H9 (cell line): ENCODE measurements at regions not wholly inside any gene's neighbourhood (a gene's known extent, or its start where the extent isn't known, plus 50 kb on each side); places are given as distances from the start of the nearest gene placed in this dataset.
A peak's percentile ranks its signal among the peaks of the same experiment; 100 is the strongest.

ENCODE experiments used
- DNase-seq: peaks from one replicate; pipeline ENCODE4 v3.0.0-alpha.2; 2017
- H2AFZ ChIP-seq: one replicate; pipeline ENCODE4 v1.6.1; 2013; ENCODE audit warnings: mild to moderate bottlenecking, low read length, control low read depth, moderate library complexity
- H2AK5ac ChIP-seq: 2 replicates; pipeline ENCODE4 v1.6.1; 2013; ENCODE audit warnings: low read length, control low read depth, mixed read lengths; ENCODE audit not compliant: insufficient read length
- H2BK120ac ChIP-seq: one replicate; pipeline ENCODE4 v1.6.1; 2013; ENCODE audit warnings: low read depth, mild to moderate bottlenecking, low read length, control low read depth, inconsistent platforms; ENCODE audit not compliant: poor library complexity, severe bottlenecking
- H2BK12ac ChIP-seq: 2 replicates; pipeline ENCODE4 v1.6.1; 2013; ENCODE audit warnings: low read length, control low read depth, mixed read lengths, low read depth; ENCODE audit not compliant: insufficient read length
- H2BK15ac ChIP-seq: 2 replicates; pipeline ENCODE4 v1.6.1; 2013; ENCODE audit warnings: low read depth, low read length, control low read depth
- H2BK20ac ChIP-seq: one replicate; pipeline ENCODE4 v1.6.1; 2013; ENCODE audit warnings: low read depth, mild to moderate bottlenecking, low read length, control low read depth, inconsistent platforms; ENCODE audit not compliant: poor library complexity, severe bottlenecking
- H2BK5ac ChIP-seq: 2 replicates; pipeline ENCODE4 v1.6.1; 2013; ENCODE audit warnings: low read length, control low read depth, mixed read lengths; ENCODE audit not compliant: insufficient read length
- H3K14ac ChIP-seq: 2 replicates; pipeline ENCODE4 v1.6.1; 2013; ENCODE audit warnings: low read length, control low read depth; ENCODE audit not compliant: insufficient read depth
- H3K18ac ChIP-seq: 2 replicates; pipeline ENCODE4 v1.6.1; 2013; ENCODE audit warnings: low read depth, mild to moderate bottlenecking, mixed read lengths, low read length, control low read depth; ENCODE audit not compliant: insufficient read length
- H3K23ac ChIP-seq: 2 replicates; pipeline ENCODE4 v1.6.1; 2013; ENCODE audit warnings: low read length, control low read depth, mixed read lengths, low read depth; ENCODE audit not compliant: insufficient read length
- H3K23me2 ChIP-seq: 2 replicates; pipeline ENCODE4 v1.6.1; 2013; ENCODE audit warnings: low read depth, mild to moderate bottlenecking, mixed read lengths, low read length, control low read depth; ENCODE audit not compliant: insufficient read length, poor library complexity, severe bottlenecking
- H3K27ac ChIP-seq: 2 replicates; pipeline ENCODE4 v1.5.1; 2013; ENCODE audit warnings: low read length, control low read depth, mixed read lengths, low read depth; ENCODE audit not compliant: insufficient read length
- H3K27me3 ChIP-seq: 2 replicates; pipeline ENCODE4 v1.6.1; 2013; ENCODE audit warnings: low read length, control low read depth, inconsistent platforms; ENCODE audit not compliant: insufficient read depth
- H3K4ac ChIP-seq: 2 replicates; pipeline ENCODE4 v1.6.1; 2013; ENCODE audit warnings: low read depth, mild to moderate bottlenecking, control low read depth, inconsistent platforms, low read length, moderate library complexity
- H3K4me1 ChIP-seq: 2 replicates; pipeline ENCODE4 v1.6.1; 2013; ENCODE audit warnings: low read length, control low read depth, inconsistent platforms; ENCODE audit not compliant: insufficient read depth
- H3K4me2 ChIP-seq: 2 replicates; pipeline ENCODE4 v1.6.1; 2013; ENCODE audit warnings: low read length, control low read depth, mixed read lengths; ENCODE audit not compliant: insufficient read length, insufficient read depth
- H3K56ac ChIP-seq: 2 replicates; pipeline ENCODE4 v1.6.1; 2013; ENCODE audit warnings: low read depth, mild to moderate bottlenecking, mixed read lengths, low read length, control low read depth; ENCODE audit not compliant: insufficient read length
- H3K79me1 ChIP-seq: 2 replicates; pipeline ENCODE4 v1.6.1; 2013; ENCODE audit warnings: low read depth, mild to moderate bottlenecking, moderate library complexity, low read length, control low read depth, inconsistent platforms; ENCODE audit not compliant: insufficient read depth, poor library complexity, severe bottlenecking
- H3K79me2 ChIP-seq: 2 replicates; pipeline ENCODE4 v1.6.1; 2013; ENCODE audit warnings: low read length, control low read depth, inconsistent platforms; ENCODE audit not compliant: insufficient read depth
- H3K9ac ChIP-seq: 2 replicates; pipeline ENCODE4 v1.6.1; 2013; ENCODE audit warnings: low read length, control low read depth, mixed read lengths; ENCODE audit not compliant: insufficient read length; ENCODE audit errors: extremely low read depth
- H3K9me3 ChIP-seq: one replicate; pipeline ENCODE4 v1.6.1; 2013; ENCODE audit warnings: low read depth, low read length, inconsistent platforms; ENCODE audit not compliant: control insufficient read depth
- H3T11ph ChIP-seq: one replicate; pipeline ENCODE4 v1.6.1; 2013; ENCODE audit warnings: mild to moderate bottlenecking, low read length, control low read depth, inconsistent platforms
- H4K20me1 ChIP-seq: one replicate; pipeline ENCODE4 v1.6.1; 2013; ENCODE audit not compliant: control insufficient read depth, insufficient read length, insufficient read depth
- H4K5ac ChIP-seq: 2 replicates; pipeline ENCODE4 v1.6.1; 2013; ENCODE audit warnings: low read depth, mild to moderate bottlenecking, mixed read lengths, low read length, control low read depth; ENCODE audit not compliant: insufficient read length
- H4K8ac ChIP-seq: replicated peaks from 2 replicates; pipeline ENCODE4 v1.6.1; 2013; ENCODE audit warnings: low read length, control low read depth, mixed read lengths, low read depth; ENCODE audit not compliant: insufficient read length
- H4K91ac ChIP-seq: 2 replicates; pipeline ENCODE4 v1.6.1; 2013; ENCODE audit warnings: low read depth, mild to moderate bottlenecking, moderate library complexity, mixed read lengths, low read length, control low read depth; ENCODE audit not compliant: insufficient read length
- H3K27ac Mint-ChIP-seq, 3 experiments: 2 replicates in 2 of 3; 3 replicates in 1 of 3; pipeline ENCODE4 v1.8.0; 2020 to 2021; ENCODE audit warnings: mixed read lengths in 3 of 3, mild to moderate bottlenecking in 1 of 3, moderate library complexity in 1 of 3
- H3K27me3 Mint-ChIP-seq: 2 replicates; pipeline ENCODE4 v1.8.0; 2021; ENCODE audit warnings: low read depth, mild to moderate bottlenecking, moderate library complexity, mixed read lengths
- H3K36me3 Mint-ChIP-seq, 3 experiments: 2 replicates in 2 of 3; 3 replicates in 1 of 3; pipeline ENCODE4 v1.8.0; 2020 to 2021; ENCODE audit warnings: low read depth in 3 of 3, mixed read lengths in 3 of 3; ENCODE audit not compliant: insufficient read depth in 1 of 3
- H3K4me1 Mint-ChIP-seq, 2 experiments: 2 replicates each; pipeline ENCODE4 v1.8.0; 2020; ENCODE audit warnings: mixed read lengths in 2 of 2
- H3K4me3 Mint-ChIP-seq, 2 experiments: 2 replicates in 1 of 2; 3 replicates in 1 of 2; pipeline ENCODE4 v1.8.0; 2020 to 2021; ENCODE audit warnings: mild to moderate bottlenecking in 2 of 2, mixed read lengths in 2 of 2, moderate library complexity in 1 of 2
- H3K9me3 Mint-ChIP-seq, 2 experiments: 2 replicates in 1 of 2; 3 replicates in 1 of 2; pipeline ENCODE4 v1.8.0; 2020; ENCODE audit warnings: mild to moderate bottlenecking in 2 of 2, mixed read lengths in 2 of 2, moderate library complexity in 1 of 2
- WGBS: extraction: QIAGEN DNeasy Blood & Tissue Kit; methylation state at CpG from one replicate; pipeline ENCODE4 v1.1.7; 2013; ENCODE audit warnings: missing lambda C conversion rate, low lambda C conversion rate, mixed read lengths; ENCODE audit not compliant: insufficient read length; ENCODE audit errors: extremely low coverage; 5-methylcytosine and 5-hydroxymethylcytosine counted together
- TF ChIP-seq, protein P1 (sequence below): fragments of 200-600 bp; sonication (generic); conservative IDR thresholded peaks from 3 replicates; pipeline ENCODE4 v1.8.0; 2021; ENCODE audit warnings: antibody characterized with exemption, mild to moderate bottlenecking

GRCh38 chr10:9561821-9562505, 1455.7 kb upstream of the CELF2 start:
- H3K4ac ChIP-seq, result no peak overlapping the region
- H4K8ac ChIP-seq, result no peak overlapping the region
- no peaks in the 10 kb centered on the region for H3K4me1 ChIP-seq
- H3K23ac ChIP-seq, result no peak overlapping the region
- H2AK5ac ChIP-seq, result no peak overlapping the region
- peaks cover 6 to 9% of the 10 kb centered on the region in 2 experiments for H3K4me1 Mint-ChIP-seq
- H2BK12ac ChIP-seq, result no peak overlapping the region
- no peaks in the 10 kb centered on the region for H3K27me3 ChIP-seq
- H3K9ac ChIP-seq, result no peak overlapping the region
- no peak overlapping the region for H3K14ac ChIP-seq
- no peak overlapping the region for H3K56ac ChIP-seq
- H4K91ac ChIP-seq, result no peak overlapping the region
- no peak overlapping the region for H2BK20ac ChIP-seq
- H3K4me3 Mint-ChIP-seq, result no peak overlapping the region
- no peak for DNase-seq
- H3K23me2 ChIP-seq, result no peaks in the 10 kb centered on the region
- no peaks in the 10 kb centered on the region for H3K79me2 ChIP-seq
- H3K27ac Mint-ChIP-seq, result peak overlapping the region in 1 of 3 experiments; percentile 53; a peak in 2 of 7 replicates
- H3K4me2 ChIP-seq, result no peak overlapping the region
- no peak overlapping the region for H4K5ac ChIP-seq
- H3K36me3 Mint-ChIP-seq, result no peaks in the 10 kb centered on the region
- H3K27ac ChIP-seq, result no peak overlapping the region
- no peaks in the 10 kb centered on the region for H3K9me3 ChIP-seq
- H4K20me1 ChIP-seq, result no peaks in the 10 kb centered on the region
- H2BK5ac ChIP-seq, result no peak overlapping the region
- no peak overlapping the region for H2BK15ac ChIP-seq
- H3K27me3 Mint-ChIP-seq, result no peaks in the 10 kb centered on the region
- no CpG with 5 or more reads among the region's 1 CpG for WGBS
- no peak overlapping the region for H2BK120ac ChIP-seq
- H2AFZ ChIP-seq, result no peak overlapping the region
- no peaks in the 10 kb centered on the region for H3K9me3 Mint-ChIP-seq
- no peak overlapping the region for H3K18ac ChIP-seq
- no peaks in the 10 kb centered on the region for H3K79me1 ChIP-seq
- H3T11ph ChIP-seq, result no peak overlapping the region
- TF ChIP-seq, protein P1, sequence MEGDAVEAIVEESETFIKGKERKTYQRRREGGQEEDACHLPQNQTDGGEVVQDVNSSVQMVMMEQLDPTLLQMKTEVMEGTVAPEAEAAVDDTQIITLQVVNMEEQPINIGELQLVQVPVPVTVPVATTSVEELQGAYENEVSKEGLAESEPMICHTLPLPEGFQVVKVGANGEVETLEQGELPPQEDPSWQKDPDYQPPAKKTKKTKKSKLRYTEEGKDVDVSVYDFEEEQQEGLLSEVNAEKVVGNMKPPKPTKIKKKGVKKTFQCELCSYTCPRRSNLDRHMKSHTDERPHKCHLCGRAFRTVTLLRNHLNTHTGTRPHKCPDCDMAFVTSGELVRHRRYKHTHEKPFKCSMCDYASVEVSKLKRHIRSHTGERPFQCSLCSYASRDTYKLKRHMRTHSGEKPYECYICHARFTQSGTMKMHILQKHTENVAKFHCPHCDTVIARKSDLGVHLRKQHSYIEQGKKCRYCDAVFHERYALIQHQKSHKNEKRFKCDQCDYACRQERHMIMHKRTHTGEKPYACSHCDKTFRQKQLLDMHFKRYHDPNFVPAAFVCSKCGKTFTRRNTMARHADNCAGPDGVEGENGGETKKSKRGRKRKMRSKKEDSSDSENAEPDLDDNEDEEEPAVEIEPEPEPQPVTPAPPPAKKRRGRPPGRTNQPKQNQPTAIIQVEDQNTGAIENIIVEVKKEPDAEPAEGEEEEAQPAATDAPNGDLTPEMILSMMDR, result no peak
